GM12878 (cell line): ENCODE measurements at regions not wholly inside any gene's neighbourhood (a gene's known extent, or its start where the extent isn't known, plus 50 kb on each side); places are given as distances from the start of the nearest gene placed in this dataset.

ENCODE experiments used
- ATAC-seq: fragments of 200-7000 bp; cut with Tn5 transposase; 3 replicates; pipeline ENCODE4 v1.9.1; 2020; ENCODE audit warnings: mild to moderate bottlenecking, moderate library complexity
- BruUV-seq: library from RNA; stranded (reverse); fragments of 400-500 nt; replicated peaks from 2 replicates; lab custom pipeline; 2021; lab: Mats Ljungman, UMichigan
- CTCF ChIA-PET: fragments of 300-600 bp; sonication (Branson Sonifier 250); formaldehyde crosslinking; extraction: SDS; loops from one replicate; lab custom pipeline; 2021; ENCODE audit warnings: inconsistent platforms; lab: Yijun Ruan, JAX
- POLR2A ChIA-PET: fragments of 350-600 bp; formaldehyde crosslinking; extraction: SDS; loops from one replicate; lab custom pipeline; 2021; ENCODE audit warnings: inconsistent platforms; lab: Charles Lee
- RAD21 ChIA-PET: fragments of 300-600 bp; sonication (Branson Sonifier 250); formaldehyde crosslinking; loops from one replicate; lab custom pipeline; 2023; ENCODE audit warnings: antibody characterized with exemption; ENCODE audit not compliant: unreplicated experiment; lab: Charles Lee
- SMC1A ChIA-PET: fragments of 300-600 bp; sonication (Branson Sonifier 250); formaldehyde crosslinking; loops from one replicate; lab custom pipeline; 2023; ENCODE audit not compliant: unreplicated experiment, uncharacterized antibody; lab: Charles Lee
- DNase-seq: peaks from one replicate; pipeline ENCODE4 v3.0.0-alpha.2; 2011; ENCODE audit warnings: low read depth, low spot score
- FAIRE-seq: peaks from 3 replicates; lab custom pipeline; 2011; peaks lifted over from hg19 to GRCh38; lab: Jason Lieb, UNC
- H2AFZ ChIP-seq: 2 replicates; pipeline ENCODE4 v1.6.0; 2011; ENCODE audit warnings: low read depth, low read length, control low read depth; ENCODE audit not compliant: control insufficient read depth
- H3K27ac ChIP-seq: 2 replicates; pipeline ENCODE4 v1.5.1; 2011; ENCODE audit warnings: control low read depth; ENCODE audit not compliant: control insufficient read depth, insufficient read depth
- H3K27me3 ChIP-seq, 2 experiments: replicated peaks in 1 of 2; 2 replicates each; pipeline versions ENCODE4 v1.6.0 to v1.6.1; 2011; ENCODE audit warnings: low read length in 1 of 2; ENCODE audit not compliant: control insufficient read depth in 2 of 2, insufficient read depth in 2 of 2
- H3K36me3 ChIP-seq, 2 experiments: 2 replicates each; pipeline ENCODE4 v1.5.1; 2011; ENCODE audit warnings: low read length in 1 of 2; ENCODE audit not compliant: control insufficient read depth in 2 of 2, insufficient read depth in 2 of 2
- H3K4me1 ChIP-seq: 2 replicates; pipeline ENCODE4 v1.6.1; 2011; ENCODE audit warnings: mild to moderate bottlenecking, low read length, moderate library complexity, mixed read lengths; ENCODE audit not compliant: control insufficient read depth, insufficient read depth
- H3K4me2 ChIP-seq: 2 replicates; pipeline ENCODE4 v1.6.0; 2011; ENCODE audit warnings: control low read depth; ENCODE audit not compliant: control insufficient read depth, insufficient read depth
- H3K4me3 ChIP-seq: fragments of 200-600 bp; sonication (generic); 2 replicates; pipeline ENCODE4 v1.5.1; 2016
- H3K79me2 ChIP-seq: 2 replicates; pipeline ENCODE4 v1.6.0; 2011; ENCODE audit warnings: low read length; ENCODE audit not compliant: control insufficient read depth, insufficient read depth
- H3K9ac ChIP-seq: 2 replicates; pipeline ENCODE4 v1.8.0; 2011; ENCODE audit warnings: low read length, control low read depth, mixed read lengths; ENCODE audit not compliant: control insufficient read depth, insufficient read depth
- H3K9me3 ChIP-seq: replicated peaks from 3 replicates; pipeline ENCODE4 v1.5.1; 2011; ENCODE audit warnings: mild to moderate bottlenecking, low read length; ENCODE audit not compliant: control insufficient read depth, insufficient read depth
- H4K20me1 ChIP-seq: 2 replicates; pipeline ENCODE4 v1.6.0; 2011; ENCODE audit not compliant: control insufficient read depth, insufficient read depth
- ATF7 ChIP-seq: fragments of 450-650 bp; IDR thresholded peaks from 2 replicates; pipeline ENCODE4 v1.6.1; 2016; ENCODE audit warnings: low read depth, mild to moderate bottlenecking
- IRF4 ChIP-seq: IDR thresholded peaks from 2 replicates; pipeline ENCODE4 v1.6.1; 2011; ENCODE audit warnings: low read depth, low read length
- IRF5 ChIP-seq: fragments of 450-650 bp; IDR thresholded peaks from 2 replicates; pipeline ENCODE4 v1.6.1; 2017; ENCODE audit warnings: borderline replicate concordance
- MYB ChIP-seq: fragments of 150-350 bp; IDR thresholded peaks from 2 replicates; pipeline ENCODE4 v1.6.1; 2014; ENCODE audit warnings: mild to moderate bottlenecking, low read depth, low read length, borderline replicate concordance
- NR2C2 ChIP-seq: IDR thresholded peaks from 2 replicates; pipeline ENCODE4 v1.6.1; 2011; ENCODE audit warnings: borderline replicate concordance, low read depth; ENCODE audit not compliant: control insufficient read depth, insufficient read length
- NR2F1 ChIP-seq: fragments of 450-650 bp; conservative IDR thresholded peaks from 2 replicates; pipeline ENCODE4 v1.6.1; 2017; ENCODE audit warnings: mild to moderate bottlenecking
- POLR2A ChIP-seq: IDR thresholded peaks from 2 replicates; pipeline ENCODE4 v1.6.1; 2011; ENCODE audit warnings: low read depth, mild to moderate bottlenecking, low read length
- RCOR1 ChIP-seq: conservative IDR thresholded peaks from 2 replicates; pipeline ENCODE4 v1.6.1; 2012; ENCODE audit warnings: low read depth, low read length, improper control_type of control experiment
- SREBF2 ChIP-seq: IDR thresholded peaks from 2 replicates; pipeline ENCODE4 v1.6.1; 2012; ENCODE audit warnings: mild to moderate bottlenecking, low read length
- TAF1 ChIP-seq: IDR thresholded peaks from 2 replicates; pipeline ENCODE4 v1.6.1; 2011; ENCODE audit warnings: mild to moderate bottlenecking, low read depth, low read length, borderline replicate concordance
- TBL1XR1 ChIP-seq: IDR thresholded peaks from 2 replicates; pipeline ENCODE4 v1.6.1; 2012; ENCODE audit warnings: low read depth, low read length, improper control_type of control experiment
- USF2 ChIP-seq: IDR thresholded peaks from 2 replicates; pipeline ENCODE4 v1.6.1; 2011; ENCODE audit warnings: low read depth, low read length, improper control_type of control experiment, borderline replicate concordance
- YBX1 ChIP-seq: fragments of 450-650 bp; IDR thresholded peaks from 2 replicates; pipeline ENCODE4 v1.6.1; 2016; ENCODE audit warnings: antibody characterized with exemption
- ZNF24 ChIP-seq: fragments of 450-650 bp; IDR thresholded peaks from 2 replicates; pipeline ENCODE4 v1.6.1; 2017; ENCODE audit warnings: antibody characterized with exemption, mild to moderate bottlenecking
- in situ Hi-C: fragments of 300-500 bp; cut with MboI; formaldehyde crosslinking; loops from 9 replicates; pipeline ENCODE4 v1.14.3; 2018; ENCODE audit warnings: mixed read lengths
- intact Hi-C: fragments of 100-400 bp; cut with micrococcal nuclease; formaldehyde crosslinking; loops from one replicate; pipeline ENCODE4 v1.14.2; 2022; ENCODE audit not compliant: unreplicated experiment
- TF ChIP-seq, protein P1 (sequence below): fragments of 150-350 bp; IDR thresholded peaks from 2 replicates; pipeline ENCODE4 v1.6.1; 2016; ENCODE audit warnings: low read depth, low read length
- TF ChIP-seq, protein P2 (sequence below): fragments of 450-650 bp; IDR thresholded peaks from 2 replicates; pipeline ENCODE4 v1.6.1; 2017; ENCODE audit warnings: mild to moderate bottlenecking, moderate library complexity

GRCh38 chr13:74074723-74075122, 59.5 kb downstream of the KLF12 start:
- ATAC-seq (no peak), FAIRE-seq (no peak), DNase-seq (no peak)
- Histone ChIP-seq H3K9me3 (no peaks in the 10 kb centered on the region; the same call in 2 of the 3 replicates), H4K20me1 (no peaks in the 10 kb centered on the region), H3K4me1 (peaks cover 5% of the 10 kb centered on the region), H3K4me3 (no peak overlapping the region), H3K27ac (no peak overlapping the region), H3K27me3 (no peaks in the 10 kb centered on the region), H2AFZ (no peak overlapping the region), H3K9ac (no peak overlapping the region), H3K79me2 (no peaks in the 10 kb centered on the region), H3K4me2 (no peak overlapping the region), H3K36me3 (no peaks in the 10 kb centered on the region)
- BruUV-seq = no TSS peak
- ChIA-PET CTCF (interaction anchor here (1.4 kb wide), 1 partner anchor 239 kb away, joined by 4 read pairs; no protein-coding TSS in a partner anchor), POLR2A (interaction anchor here (1.8 kb wide), 1 partner anchor 12 kb away, joined by 4 read pairs; no protein-coding TSS in a partner anchor), SMC1A (interaction anchor here (1.2 to 3.4 kb wide), 3 partner anchors 12 to 53 kb away, joined by 3 to 13 read pairs (median 3); no protein-coding TSS in a partner anchor), RAD21 (interaction anchor here (0.6 to 1.0 kb wide), 2 partner anchors 97 to 239 kb away, joined by 3 read pairs; no protein-coding TSS in a partner anchor)
- in situ Hi-C loops = no loop called here
- intact Hi-C loops = no loop called here
- TF ChIP-seq NR2F1 (no peak), SREBF2 (no peak), USF2 (no peak), NR2C2 (no peak), TBL1XR1 (no peak), IRF5 (no peak), POLR2A (no peak), RCOR1 (no peak), IRF4 (no peak), ATF7 (no peak), MYB (no peak), ZNF24 (no peak), YBX1 (no peak), TAF1 (no peak)
- TF ChIP-seq, protein P1, sequence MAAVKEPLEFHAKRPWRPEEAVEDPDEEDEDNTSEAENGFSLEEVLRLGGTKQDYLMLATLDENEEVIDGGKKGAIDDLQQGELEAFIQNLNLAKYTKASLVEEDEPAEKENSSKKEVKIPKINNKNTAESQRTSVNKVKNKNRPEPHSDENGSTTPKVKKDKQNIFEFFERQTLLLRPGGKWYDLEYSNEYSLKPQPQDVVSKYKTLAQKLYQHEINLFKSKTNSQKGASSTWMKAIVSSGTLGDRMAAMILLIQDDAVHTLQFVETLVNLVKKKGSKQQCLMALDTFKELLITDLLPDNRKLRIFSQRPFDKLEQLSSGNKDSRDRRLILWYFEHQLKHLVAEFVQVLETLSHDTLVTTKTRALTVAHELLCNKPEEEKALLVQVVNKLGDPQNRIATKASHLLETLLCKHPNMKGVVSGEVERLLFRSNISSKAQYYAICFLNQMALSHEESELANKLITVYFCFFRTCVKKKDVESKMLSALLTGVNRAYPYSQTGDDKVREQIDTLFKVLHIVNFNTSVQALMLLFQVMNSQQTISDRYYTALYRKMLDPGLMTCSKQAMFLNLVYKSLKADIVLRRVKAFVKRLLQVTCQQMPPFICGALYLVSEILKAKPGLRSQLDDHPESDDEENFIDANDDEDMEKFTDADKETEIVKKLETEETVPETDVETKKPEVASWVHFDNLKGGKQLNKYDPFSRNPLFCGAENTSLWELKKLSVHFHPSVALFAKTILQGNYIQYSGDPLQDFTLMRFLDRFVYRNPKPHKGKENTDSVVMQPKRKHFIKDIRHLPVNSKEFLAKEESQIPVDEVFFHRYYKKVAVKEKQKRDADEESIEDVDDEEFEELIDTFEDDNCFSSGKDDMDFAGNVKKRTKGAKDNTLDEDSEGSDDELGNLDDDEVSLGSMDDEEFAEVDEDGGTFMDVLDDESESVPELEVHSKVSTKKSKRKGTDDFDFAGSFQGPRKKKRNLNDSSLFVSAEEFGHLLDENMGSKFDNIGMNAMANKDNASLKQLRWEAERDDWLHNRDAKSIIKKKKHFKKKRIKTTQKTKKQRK = no peak
- TF ChIP-seq, protein P2, sequence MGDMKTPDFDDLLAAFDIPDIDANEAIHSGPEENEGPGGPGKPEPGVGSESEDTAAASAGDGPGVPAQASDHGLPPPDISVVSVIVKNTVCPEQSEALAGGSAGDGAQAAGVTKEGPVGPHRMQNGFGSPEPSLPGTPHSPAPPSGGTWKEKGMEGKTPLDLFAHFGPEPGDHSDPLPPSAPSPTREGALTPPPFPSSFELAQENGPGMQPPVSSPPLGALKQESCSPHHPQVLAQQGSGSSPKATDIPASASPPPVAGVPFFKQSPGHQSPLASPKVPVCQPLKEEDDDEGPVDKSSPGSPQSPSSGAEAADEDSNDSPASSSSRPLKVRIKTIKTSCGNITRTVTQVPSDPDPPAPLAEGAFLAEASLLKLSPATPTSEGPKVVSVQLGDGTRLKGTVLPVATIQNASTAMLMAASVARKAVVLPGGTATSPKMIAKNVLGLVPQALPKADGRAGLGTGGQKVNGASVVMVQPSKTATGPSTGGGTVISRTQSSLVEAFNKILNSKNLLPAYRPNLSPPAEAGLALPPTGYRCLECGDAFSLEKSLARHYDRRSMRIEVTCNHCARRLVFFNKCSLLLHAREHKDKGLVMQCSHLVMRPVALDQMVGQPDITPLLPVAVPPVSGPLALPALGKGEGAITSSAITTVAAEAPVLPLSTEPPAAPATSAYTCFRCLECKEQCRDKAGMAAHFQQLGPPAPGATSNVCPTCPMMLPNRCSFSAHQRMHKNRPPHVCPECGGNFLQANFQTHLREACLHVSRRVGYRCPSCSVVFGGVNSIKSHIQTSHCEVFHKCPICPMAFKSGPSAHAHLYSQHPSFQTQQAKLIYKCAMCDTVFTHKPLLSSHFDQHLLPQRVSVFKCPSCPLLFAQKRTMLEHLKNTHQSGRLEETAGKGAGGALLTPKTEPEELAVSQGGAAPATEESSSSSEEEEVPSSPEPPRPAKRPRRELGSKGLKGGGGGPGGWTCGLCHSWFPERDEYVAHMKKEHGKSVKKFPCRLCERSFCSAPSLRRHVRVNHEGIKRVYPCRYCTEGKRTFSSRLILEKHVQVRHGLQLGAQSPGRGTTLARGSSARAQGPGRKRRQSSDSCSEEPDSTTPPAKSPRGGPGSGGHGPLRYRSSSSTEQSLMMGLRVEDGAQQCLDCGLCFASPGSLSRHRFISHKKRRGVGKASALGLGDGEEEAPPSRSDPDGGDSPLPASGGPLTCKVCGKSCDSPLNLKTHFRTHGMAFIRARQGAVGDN = no peak
